ENCODE measurements at regions not wholly inside any gene's neighbourhood (a gene's known extent, or its start where the extent isn't known, plus 50 kb on each side); places are given as distances from the start of the nearest gene placed in this dataset.

DNA sequence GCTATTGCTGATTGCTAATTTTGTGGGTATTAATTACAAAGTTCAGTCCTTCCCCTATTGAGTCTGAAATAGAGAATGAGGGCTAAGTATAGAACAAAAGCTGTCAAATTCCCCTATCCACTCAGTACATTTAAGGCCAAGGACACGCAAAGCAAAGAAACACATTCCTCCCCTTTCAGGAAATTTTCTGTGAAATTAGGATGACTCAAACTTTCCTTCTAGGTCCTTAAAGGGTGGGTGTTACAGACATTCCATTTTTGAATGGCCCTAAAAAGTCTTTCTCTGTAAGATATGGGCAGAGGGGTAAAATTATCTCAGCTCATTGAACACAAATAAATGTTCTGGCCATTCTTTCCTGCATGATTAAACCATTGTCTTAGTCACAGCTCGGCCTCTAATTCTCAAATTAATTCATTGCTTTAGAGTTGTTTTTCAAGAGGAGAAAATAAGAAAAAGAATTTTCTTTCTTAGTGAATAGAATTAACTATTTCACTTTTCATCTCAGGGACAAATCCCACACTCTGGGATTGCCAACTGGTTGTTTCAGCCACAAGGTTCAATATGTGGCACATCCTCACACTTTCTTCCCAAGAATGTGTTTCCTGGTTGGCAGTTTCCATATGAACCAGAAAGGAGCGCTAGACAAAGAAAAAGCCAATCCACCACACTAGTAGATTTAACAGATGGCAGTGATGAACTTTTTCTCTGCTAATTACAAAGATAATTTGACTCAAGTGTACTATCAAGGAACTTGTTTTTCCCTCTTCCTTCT, 424.1 kb downstream of the ZNF385D start:
- TF ChIP-seq MXI1 (conservative IDR thresholded peaks at IDR 0.05; ENCODE audit: poor library complexity, severe bottlenecking): no peak
- no peak for TF ChIP-seq EZH2 (IDR thresholded peaks at IDR 0.05; ENCODE audit: borderline replicate concordance, insufficient read depth, low read length, poor library complexity, severe bottlenecking)

Data from neural cell (in vitro differentiated cells).